Right renal cortex interstitium (tissue), 3 donors: ENCODE measurements at regions not wholly inside any gene's neighbourhood (a gene's known extent, or its start where the extent isn't known, plus 50 kb on each side); places are given as distances from the start of the nearest gene placed in this dataset.
"Not testable (repeated sequence)": the region's sequence is repeated elsewhere in the genome, so short reads cannot be mapped to it uniquely, and the experiment has no call there.

Experiments used
- DNase-seq, 3 donors: peaks; one replicate each; pipeline ENCODE4 v3.0.0-alpha.2; 2013; ENCODE audit warnings: low read depth in 3 of 3, low spot score in 2 of 3

DNA sequence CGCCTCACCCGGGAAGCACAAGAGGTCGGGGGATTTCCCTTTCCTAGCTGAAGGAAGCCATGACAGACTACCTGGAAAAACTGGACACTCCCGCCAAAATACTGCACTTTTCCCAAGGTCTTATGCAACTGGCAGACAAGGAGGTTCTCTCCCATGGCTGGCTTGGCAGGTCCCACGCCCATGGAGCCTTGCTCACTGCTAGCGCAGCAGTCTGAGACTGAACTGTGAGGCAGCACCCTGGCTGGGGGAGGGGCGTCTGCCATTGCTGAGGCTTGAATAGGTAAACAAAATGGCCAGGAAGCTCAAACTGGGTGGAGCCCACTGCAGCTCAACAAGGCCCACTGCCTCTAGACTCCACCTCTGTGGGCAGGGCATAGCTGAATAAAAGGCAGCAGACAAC is 92.1 kb downstream of the C4BPA start:
- not testable (repeated sequence) for DNase-seq

DNA sequence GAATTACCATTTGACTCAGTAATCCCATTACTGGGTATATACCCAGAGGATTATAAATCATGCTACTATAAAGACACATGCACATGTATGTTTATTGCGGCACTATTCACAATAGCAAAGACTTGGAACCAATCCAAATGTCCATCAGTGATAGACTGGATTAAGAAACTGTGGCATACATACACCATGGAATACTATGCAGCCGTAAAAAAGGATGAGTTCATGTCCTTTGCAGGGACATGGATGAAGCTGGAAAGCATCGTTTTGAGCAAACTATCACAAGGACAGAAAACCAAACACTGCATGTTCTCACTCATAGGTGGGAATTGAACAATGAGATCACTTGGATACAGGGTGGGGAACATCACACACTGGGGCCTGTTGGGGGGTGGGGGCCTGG is 97.5 kb downstream of the C4BPA start:
- not testable (repeated sequence) for DNase-seq

DNA sequence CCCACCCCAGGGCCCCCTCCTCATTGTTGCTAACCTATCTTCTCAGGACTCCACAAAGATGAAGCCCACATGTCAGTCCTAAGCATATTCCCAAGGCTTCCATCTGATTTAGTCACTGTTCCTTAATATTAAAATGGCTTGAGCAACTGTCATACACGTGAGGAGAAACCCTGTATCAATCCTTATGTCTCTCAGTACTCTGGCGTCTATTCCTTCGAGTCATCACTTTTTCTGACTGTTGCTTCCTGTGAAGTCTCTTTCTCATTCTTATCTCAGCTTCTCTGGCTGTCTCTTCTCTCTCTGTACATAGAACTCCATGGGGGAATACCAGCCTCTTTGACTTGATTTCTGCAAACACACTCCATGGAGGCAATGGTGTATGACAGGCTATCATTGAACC is 98.4 kb downstream of the C4BPA start:
- DNase-seq = no peak

DNA sequence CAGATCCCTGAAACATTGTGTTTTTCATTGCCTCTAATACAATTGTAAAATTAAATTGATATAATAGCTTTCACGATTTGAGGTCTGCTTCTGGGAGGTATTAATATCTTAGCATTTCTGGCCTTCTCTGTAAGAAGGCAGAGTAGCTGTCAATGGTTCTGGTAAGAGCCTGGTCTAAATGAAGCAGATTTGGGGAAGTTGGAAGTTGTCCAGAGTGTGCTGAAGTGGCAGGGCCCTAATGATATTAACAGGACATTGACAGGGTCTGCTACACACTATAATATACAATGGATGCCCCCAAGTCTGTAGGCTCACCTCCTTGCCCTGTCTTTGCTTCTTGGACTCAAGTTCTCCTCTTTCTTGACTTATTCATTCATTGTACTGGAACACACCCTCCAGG is 99.5 kb downstream of the C4BPA start:
- no peak for DNase-seq

DNA sequence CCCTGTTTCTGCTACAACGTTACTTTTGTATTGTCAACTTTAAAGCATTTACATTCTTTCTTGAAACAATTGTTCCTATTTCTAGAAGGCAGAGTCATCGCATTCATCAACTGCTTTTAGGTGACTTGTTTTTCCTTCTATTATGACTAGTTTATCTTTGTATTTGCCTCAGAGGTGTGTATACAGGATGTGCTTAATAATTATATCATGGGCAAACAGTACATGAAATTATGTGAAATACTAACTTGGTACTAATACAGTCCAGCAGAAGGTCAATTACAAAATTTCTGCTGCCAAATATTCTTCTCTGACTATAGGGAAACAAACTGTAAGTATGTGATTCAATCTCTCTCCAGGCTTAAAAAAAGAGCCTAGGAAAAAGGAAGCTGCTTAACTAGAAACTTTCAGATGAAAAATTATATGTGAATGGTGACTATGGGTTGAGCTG is 101.6 kb downstream of the C4BPA start:
- DNase-seq = no peak

DNA sequence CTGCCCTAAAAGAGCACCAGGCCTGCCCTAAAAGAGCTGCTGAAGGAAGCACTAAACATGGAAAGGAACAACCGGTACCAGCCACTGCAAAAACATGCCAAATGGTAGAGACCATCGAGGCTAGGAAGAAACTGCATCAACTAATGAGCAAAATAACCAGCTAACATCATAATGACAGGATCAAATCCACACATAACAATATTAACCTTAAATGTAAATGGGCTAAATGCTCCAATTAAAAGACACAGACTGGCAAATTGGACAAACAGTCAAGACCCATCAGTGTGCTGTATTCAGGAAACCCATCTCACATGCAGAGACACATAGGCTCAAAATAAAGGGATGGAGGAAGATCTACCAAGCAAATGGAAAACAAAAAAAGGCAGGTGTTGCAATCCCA is 104.7 kb downstream of the C4BPA start:
- DNase-seq = not testable (repeated sequence)

DNA sequence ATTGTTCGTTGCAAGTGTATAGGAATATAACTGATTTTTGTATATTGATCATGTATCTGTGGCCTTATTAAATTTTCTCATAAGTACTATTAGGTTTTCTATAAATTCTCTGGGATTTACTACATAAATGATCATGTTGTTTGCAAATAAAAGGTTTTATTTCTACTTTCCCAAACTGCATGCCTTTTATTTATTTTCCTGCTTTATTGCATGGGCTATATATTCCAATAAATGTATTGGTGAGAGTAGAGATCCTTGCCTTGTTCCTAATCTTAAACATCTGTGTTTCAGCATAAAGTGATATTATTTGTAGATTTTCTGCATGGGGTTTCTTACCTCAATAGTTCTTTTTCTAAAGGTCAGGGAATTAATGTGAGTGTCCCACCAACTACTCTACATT is 107.0 kb upstream of the CD55 start:
- DNase-seq = no peak

DNA sequence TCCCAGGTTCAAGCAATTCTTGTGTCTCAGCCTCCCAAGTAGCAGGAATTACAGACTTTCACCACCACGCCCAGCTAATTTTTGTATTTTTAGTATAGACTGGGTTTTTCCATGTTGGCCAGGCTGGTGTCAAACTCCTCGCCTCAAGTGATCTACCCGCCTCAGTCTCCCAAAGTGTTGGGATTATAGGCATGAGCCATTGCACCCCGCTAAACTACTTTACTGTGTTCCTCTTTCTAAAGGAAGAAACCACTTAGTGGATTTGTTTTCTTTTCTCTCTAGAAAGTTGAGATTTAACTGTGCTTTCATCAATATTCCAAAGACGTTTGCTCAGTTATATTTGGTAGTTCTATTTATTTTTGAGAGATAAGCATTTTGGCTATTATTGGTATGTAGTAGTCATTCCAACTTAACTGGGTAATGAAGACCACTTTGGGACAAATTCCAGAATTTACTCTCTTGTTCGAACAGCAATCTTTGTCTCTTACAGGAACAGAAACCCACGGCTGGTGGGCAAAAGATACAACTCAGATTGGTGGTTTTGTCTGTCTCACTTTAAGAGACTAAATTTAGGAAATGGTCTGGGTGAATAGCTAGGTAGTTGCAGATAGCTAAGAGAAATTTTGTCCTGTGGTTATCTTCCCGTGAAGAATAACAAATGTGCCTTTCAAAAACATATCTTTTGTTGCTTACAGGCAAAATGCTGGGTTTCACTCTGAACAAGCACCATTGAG is 103.5 kb upstream of the CD55 start:
- no peak for DNase-seq

DNA sequence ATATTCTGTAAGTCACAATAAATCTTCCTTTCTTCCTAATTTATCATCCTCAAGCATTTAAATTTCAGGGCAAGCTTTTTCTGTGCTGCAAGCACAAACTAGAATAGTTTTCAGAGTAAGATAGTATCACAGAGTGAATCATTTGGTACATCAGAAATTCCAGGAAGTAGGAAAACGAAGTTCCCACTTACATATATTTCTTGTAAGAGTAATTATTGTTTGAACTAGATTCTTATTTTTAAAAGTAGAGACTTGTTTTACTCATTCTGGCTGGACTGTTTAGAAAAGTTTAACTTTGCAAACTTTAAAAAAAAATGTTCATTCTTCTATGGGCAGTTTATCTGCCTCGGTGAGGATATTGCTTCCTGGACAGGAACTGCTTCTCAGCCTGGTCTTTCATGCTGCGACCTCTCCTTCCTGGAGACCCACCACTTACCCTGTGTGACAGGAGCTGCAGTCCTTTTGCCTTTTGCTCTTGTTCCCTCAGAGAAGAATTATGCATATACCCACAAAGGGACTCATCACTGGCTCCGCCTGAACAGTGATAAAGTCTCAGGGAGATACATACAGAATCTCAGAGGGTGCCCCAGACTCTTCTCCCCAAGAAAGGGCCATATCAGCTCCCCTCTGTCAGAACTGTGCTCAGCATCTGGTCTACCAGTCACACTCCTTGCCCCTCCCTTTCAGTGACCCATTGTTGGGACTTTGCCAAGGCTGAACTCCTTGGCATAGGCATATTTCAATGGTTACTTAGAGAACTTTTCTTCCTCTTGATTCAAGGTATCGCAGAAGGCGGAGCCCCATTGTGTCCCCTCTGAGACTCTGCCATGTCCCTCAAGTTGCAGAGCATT is 102.7 kb upstream of the CD55 start:
- DNase-seq = no peak

DNA sequence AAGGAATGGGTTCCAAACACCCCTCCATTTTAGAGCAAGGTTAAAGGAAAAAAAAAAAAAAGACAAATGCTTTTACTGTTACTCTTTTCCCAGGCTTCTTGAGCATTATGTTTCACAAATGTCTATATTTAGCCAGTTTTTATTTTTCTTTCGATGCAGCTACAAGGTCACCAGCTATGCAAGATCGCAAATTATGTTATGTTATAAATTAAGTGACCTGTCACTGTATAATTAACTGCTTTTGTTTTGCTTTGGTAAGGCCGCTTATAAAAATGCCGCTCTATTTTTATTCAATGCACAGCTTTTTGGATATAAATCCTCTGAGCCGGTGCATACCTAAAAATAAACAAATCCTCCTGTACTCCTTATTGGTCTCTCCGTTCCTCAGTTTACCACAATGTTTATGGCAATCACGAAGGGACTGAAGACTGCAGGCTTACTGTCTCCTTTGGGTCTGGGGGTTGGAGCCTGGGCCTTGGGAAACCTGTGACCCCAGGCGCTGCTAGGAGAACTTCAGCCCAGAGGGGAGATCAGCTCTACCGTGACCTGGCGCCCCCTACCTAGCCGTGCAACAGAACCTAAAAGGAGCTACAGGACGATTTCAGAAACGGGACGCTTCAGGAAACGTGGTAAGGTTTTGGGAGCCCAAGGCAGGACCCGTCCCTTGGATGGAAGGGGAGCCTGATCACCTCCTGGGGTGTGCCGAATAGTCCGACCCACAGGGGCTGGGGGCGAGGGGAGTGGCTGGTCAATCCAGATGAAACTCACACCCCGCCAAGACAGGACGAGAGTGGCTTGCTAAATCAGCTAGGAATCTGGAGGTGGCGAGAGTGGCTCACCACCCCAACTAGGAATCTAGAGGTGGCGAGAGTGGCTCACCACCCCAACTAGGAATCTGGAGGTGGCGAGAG is 101.2 kb upstream of the CD55 start:
- peak in 2 of 3 donors; percentile 51 to 61 for DNase-seq

DNA sequence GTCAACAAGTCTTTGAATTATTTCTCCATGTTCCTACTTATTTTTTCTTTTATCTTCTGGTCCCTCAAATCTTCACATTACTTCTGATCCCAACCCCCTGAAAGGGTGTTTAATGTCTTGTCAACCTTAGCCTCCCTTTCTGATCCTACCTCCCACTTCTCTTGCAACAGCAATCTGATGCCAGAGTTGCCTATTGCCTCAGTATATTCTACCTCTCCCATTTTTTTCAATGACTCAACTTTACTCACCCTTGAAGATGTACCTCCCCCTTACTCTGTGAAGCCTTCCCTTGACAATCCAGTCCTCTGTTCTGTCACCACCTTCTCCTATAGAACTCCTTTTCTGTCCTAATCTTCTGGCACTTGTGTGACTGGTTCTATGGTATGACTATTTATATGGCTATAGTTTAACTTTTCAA is 99.5 kb upstream of the CD55 start:
- DNase-seq = no peak

DNA sequence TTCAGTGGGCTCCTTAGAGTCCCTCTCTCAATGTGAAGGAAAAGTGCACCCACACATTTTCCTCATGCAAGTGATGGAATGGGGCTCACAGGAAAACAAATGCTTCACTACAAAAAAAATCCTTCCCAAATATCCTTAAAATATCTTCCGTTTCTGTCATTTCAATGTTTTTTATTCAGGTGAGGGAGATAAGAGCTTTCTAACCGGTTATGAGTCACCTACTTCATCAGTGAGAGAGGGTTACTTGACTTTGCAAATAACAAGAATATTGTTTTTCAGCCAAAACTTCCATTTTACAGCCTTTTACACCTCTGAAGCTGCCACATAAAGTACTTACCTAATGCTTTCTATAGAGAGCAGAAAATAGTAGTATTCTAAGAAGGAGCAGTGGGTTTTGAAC is 98.3 kb upstream of the CD55 start:
- no peak for DNase-seq

DNA sequence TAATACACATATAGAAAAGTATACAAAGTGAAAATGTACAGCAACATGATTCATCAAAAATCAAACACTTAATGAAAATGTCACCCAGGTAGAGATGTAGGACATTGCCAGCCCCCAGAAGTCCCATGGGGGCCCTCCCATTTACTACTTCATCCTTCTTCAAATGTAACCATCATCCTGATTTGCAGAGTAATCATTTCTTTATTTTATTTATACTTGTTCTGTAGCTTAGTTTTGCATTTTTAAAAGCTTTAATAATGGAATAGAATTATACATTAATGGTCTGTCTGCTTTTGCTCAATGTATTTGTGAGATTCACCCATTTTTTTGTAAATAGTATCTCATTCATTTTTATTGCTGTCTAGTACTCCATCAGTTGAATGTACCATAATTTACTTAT is 96.8 kb upstream of the CD55 start:
- no peak for DNase-seq

DNA sequence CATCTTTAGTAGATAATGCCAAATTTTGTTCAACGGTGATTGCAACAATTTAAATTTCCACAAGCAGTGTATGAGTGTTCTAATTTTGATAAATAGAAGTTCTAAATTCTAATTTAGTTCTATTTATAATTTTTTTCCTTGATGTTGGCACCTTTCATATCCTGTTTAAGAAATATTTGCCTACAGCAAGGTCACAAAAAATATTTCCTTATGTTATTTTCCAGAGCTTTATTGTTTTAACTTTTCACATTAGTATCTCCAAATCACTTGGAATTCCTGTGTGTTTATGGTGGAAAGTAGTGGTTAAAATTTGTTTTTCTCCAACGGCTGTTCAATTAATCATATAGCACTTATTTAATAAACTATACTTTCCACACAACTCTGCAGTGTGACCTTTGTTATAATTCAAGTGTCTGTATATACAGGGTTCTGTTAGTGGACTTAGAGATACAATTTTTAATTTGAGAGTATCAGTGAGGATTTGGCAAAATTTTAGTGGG is 94.3 kb upstream of the CD55 start:
- no peak for DNase-seq

DNA sequence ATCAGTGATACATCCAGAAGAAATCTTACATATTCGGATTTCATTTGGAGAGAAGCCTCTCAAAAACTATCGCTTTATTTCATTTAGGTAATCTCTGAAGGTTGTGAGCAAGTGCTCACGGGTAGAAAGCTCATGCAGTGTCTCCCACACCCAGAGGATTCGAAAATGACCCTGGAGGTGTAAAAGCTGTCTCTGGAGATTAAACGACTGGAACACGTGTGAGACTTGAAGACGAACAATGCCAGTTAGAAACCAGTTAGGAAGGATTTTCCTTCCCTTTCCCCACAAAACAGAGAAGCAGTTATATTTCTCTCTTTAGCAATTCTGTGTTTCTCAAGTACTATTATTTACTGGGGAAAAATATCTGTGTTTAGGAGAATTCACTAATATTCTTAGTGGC is 92.5 kb upstream of the CD55 start:
- no peak for DNase-seq

DNA sequence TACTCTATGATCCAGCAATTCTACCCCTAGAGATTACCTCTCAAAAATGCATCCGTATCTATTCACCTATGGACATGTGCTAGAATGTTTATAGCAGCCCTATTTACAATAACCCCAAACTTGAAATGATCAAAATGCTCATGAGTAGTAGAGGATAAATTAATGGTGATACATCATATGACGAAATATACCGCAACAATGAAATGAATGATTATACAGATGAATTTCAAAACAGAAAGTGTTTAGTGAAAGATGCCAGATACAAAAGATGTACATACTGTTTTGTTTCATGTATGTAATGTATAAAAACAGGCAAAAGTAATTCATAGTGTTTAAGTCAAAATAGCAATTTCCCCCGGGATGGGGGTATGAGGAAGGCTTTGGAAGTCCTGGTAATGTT is 91.0 kb upstream of the CD55 start:
- DNase-seq = no peak

DNA sequence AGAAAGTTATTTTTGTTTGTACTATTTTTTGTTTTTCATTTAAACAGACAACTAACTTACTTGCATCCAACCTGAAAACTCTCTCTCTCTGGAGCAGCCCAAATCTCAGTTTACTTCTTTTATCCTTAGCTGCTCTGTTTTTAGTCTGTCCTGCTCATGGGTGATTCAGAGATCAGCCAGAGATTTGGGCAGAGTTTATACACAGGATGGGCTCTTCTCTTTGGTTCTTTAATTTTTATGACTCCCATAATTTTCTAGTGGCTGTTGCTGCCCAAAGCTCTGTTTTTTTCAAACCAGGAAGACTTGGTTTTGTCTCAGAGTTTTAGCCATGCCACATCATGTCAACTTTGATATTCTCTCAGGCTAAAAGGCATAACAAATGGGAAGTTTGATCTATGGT is 86.8 kb upstream of the CD55 start:
- no peak for DNase-seq

DNA sequence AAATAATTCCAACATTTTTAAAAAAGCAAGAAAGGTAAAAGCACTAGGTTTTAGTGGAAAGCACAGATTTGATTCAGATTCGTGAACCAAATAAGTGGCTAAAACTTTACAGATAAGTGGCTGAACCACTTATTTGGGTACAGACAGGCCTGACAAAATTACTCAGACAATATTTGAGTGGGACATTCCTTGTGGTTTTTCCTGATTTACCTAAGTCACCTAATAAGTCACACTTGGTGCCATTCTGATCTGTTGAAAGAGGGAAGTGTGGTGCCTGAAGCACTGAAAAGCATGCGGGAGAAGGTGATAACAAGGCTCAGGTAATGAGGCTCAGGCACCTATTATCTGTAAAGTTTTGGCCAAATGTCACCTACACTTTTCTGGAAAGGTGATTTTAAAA is 81.6 kb upstream of the CD55 start:
- no peak for DNase-seq

DNA sequence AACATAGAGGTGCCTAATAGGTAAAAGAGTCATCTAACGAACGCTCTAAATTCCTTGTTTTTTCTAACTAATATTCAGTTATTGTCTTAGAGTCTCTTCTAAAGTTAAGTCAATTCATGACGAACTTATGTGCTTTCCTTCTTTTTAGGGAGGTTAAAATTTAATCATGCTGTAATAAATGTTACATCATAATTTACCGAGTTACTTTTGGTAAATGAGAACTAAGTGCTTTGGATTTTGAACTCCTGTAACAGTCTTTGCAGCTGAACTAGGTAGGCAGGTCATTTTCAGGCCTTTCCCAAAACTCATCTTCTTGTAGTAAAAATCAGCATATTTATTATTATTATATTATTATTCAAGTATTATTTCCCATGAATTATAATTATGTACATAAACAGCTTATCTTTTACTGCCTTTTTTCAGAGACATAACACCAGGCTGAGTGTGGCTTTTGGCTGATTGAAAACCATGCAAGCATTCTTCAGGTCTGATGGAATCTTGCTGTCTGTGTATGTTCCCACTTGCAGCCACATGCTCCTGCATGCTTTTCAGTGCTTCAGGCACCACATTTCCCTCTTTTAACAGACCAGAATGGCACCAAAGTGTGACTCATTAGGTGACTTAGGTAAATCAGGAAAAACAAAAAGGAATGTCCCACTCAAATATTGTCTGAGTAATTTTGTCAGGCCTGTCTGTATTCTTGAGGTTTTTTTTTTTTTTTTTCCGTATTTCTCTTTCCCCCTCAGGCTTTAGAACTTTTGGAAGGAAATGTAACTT is 81.0 kb upstream of the CD55 start:
- no peak for DNase-seq
